Endothelial cell of umbilical vein (primary cell): ENCODE measurements at regions not wholly inside any gene's neighbourhood (a gene's known extent, or its start where the extent isn't known, plus 50 kb on each side); places are given as distances from the start of the nearest gene placed in this dataset.

ENCODE experiments used
- BruUV-seq: library from RNA; stranded (reverse); fragments of 400-500 nt; replicated peaks from 2 replicates; lab custom pipeline; 2021; lab: Mats Ljungman, UMichigan
- CTCF ChIA-PET: fragments of 300-600, 350-600 bp; sonication (Branson Sonifier 250); formaldehyde crosslinking; loops from one replicate; lab custom pipeline; 2021; ENCODE audit warnings: antibody characterized with exemption, inconsistent platforms; lab: Charles Lee
- POLR2A ChIA-PET: fragments of 300-600, 350-600 bp; sonication (Branson Sonifier 250); formaldehyde crosslinking; loops from one replicate; lab custom pipeline; 2021; ENCODE audit warnings: antibody characterized with exemption, inconsistent platforms; lab: Charles Lee
- DNase-seq: peaks from one replicate; pipeline ENCODE4 v3.0.0-alpha.2; 2011; ENCODE audit warnings: low read depth, low spot score
- FAIRE-seq: peaks from 2 replicates; lab custom pipeline; 2011; peaks lifted over from hg19 to GRCh38; lab: Jason Lieb, UNC
- H2AFZ ChIP-seq: 2 replicates; pipeline ENCODE4 v1.6.0; 2012; ENCODE audit warnings: low read depth, low read length, control low read depth, inconsistent platforms
- H3K27ac ChIP-seq: 2 replicates; pipeline ENCODE4 v1.5.1; 2011; ENCODE audit warnings: low read depth, mild to moderate bottlenecking, control low read depth, low read length, moderate library complexity; ENCODE audit not compliant: insufficient read depth
- H3K27me3 ChIP-seq, 2 experiments: 2 replicates each; pipeline versions ENCODE4 v1.6.0 to v1.6.1; 2011; ENCODE audit warnings: low read length in 2 of 2, mixed read lengths in 1 of 2; ENCODE audit not compliant: control insufficient read depth in 2 of 2, insufficient read depth in 2 of 2
- H3K36me3 ChIP-seq, 2 experiments: 2 replicates in 1 of 2; 3 replicates in 1 of 2; pipeline ENCODE4 v1.5.1; 2011; ENCODE audit warnings: low read length in 2 of 2, mild to moderate bottlenecking in 1 of 2, moderate library complexity in 1 of 2; ENCODE audit not compliant: control insufficient read depth in 2 of 2, insufficient read depth in 2 of 2; ENCODE audit errors: extremely low read depth in 1 of 2
- H3K4me1 ChIP-seq: 3 replicates; pipeline ENCODE4 v1.5.1; 2011; ENCODE audit warnings: mild to moderate bottlenecking, low read length; ENCODE audit not compliant: control insufficient read depth, insufficient read depth; ENCODE audit errors: extremely low read depth
- H3K4me2 ChIP-seq: 2 replicates; pipeline ENCODE4 v1.6.1; 2011; ENCODE audit warnings: low read length, control low read depth, mixed read lengths; ENCODE audit not compliant: insufficient read depth
- H3K4me3 ChIP-seq, 3 experiments: fragments of 200-600 bp in 1 of 3; sonication (generic), shearing (Covaris generic) in 1 of 3; replicated peaks in 1 of 3; 2 replicates each; pipeline ENCODE4 v1.5.1; 2011 to 2016; ENCODE audit warnings: control low read depth in 3 of 3, low read length in 3 of 3, mild to moderate bottlenecking in 2 of 3, inconsistent platforms in 1 of 3, low read depth in 1 of 3, moderate library complexity in 1 of 3; ENCODE audit not compliant: insufficient read depth in 1 of 3
- H3K79me2 ChIP-seq: 2 replicates; pipeline ENCODE4 v1.6.0; 2012; ENCODE audit warnings: low read length, inconsistent platforms; ENCODE audit not compliant: control insufficient read depth, insufficient read depth
- H3K9ac ChIP-seq: replicated peaks from 2 replicates; pipeline ENCODE3; 2011; ENCODE audit warnings: low read length, control low read depth; ENCODE audit not compliant: insufficient read depth; ENCODE audit errors: extremely low read depth
- H3K9me1 ChIP-seq: replicated peaks from 3 replicates; pipeline ENCODE4 v1.6.0; 2011; ENCODE audit warnings: mild to moderate bottlenecking, low read length; ENCODE audit not compliant: control insufficient read depth, insufficient read depth; ENCODE audit errors: extremely low read depth
- H3K9me3 ChIP-seq: replicated peaks from 2 replicates; pipeline ENCODE4 v1.5.1; 2012; ENCODE audit warnings: low read length, inconsistent platforms; ENCODE audit not compliant: control insufficient read depth, insufficient read depth
- H4K20me1 ChIP-seq: replicated peaks from 2 replicates; pipeline ENCODE3; 2011; ENCODE audit warnings: mild to moderate bottlenecking, low read length; ENCODE audit not compliant: control insufficient read depth, insufficient read depth; ENCODE audit errors: extremely low read depth
- CTCF ChIP-seq, 2 donors: IDR thresholded peaks; 1 replicate in 1 of 2; 2 replicates in 1 of 2; pipeline ENCODE4 v1.5.1; 2011; ENCODE audit warnings: low read length in 2 of 2, mild to moderate bottlenecking in 2 of 2, moderate library complexity in 2 of 2, control low read depth in 1 of 2, inconsistent platforms in 1 of 2, low read depth in 1 of 2; ENCODE audit not compliant: insufficient read depth in 1 of 2; ENCODE audit errors: extremely low read depth in 1 of 2
- FOS ChIP-seq: IDR thresholded peaks from 2 replicates; pipeline ENCODE4 v1.6.1; 2011; ENCODE audit warnings: mild to moderate bottlenecking, low read length, moderate library complexity, borderline replicate concordance; ENCODE audit not compliant: insufficient read depth
- GATA2 ChIP-seq: IDR thresholded peaks from 2 replicates; pipeline ENCODE4 v1.7.0; 2011; ENCODE audit warnings: low read depth, mild to moderate bottlenecking, moderate library complexity, mixed read lengths, low read length; ENCODE audit not compliant: insufficient read length, insufficient read depth
- JUN ChIP-seq: IDR thresholded peaks from 2 replicates; pipeline ENCODE4 v1.6.1; 2011; ENCODE audit warnings: borderline replicate concordance, low read depth; ENCODE audit not compliant: insufficient read length, insufficient read depth
- MAX ChIP-seq: IDR thresholded peaks from 2 replicates; pipeline ENCODE4 v1.6.1; 2011; ENCODE audit not compliant: insufficient read depth, insufficient read length
- MYC ChIP-seq: IDR thresholded peaks from one replicate; pipeline ENCODE4 v1.6.1; 2011; ENCODE audit warnings: mild to moderate bottlenecking, low read depth, low read length
- POLR2AphosphoS5 ChIP-seq: IDR thresholded peaks from 2 replicates; pipeline ENCODE4 v1.6.1; 2012; ENCODE audit warnings: low read depth, mild to moderate bottlenecking, control low read depth, low read length, moderate library complexity; ENCODE audit not compliant: insufficient read depth
- dilution Hi-C: fragments of 300-500 bp; cut with MboI; formaldehyde crosslinking; loops from one replicate; pipeline ENCODE4 v1.15.0; 2019; ENCODE audit warnings: low sequenced_read_pairs; ENCODE audit not compliant: extremely low pct_ligation_motif_present
- intact Hi-C: fragments of 100-400 bp; cut with micrococcal nuclease; formaldehyde crosslinking; loops from one replicate; pipeline ENCODE4 v1.10.0; 2022

GRCh38 chr4:32551943-32552342 is 1831.8 kb downstream of the PCDH7 start:
- Histone ChIP-seq H3K4me3 (no peak overlapping the region), H3K4me1 (no peaks in the 10 kb centered on the region), H3K27me3 (no peaks in the 10 kb centered on the region), H3K4me2 (no peak overlapping the region), H3K9ac (no peak overlapping the region), H4K20me1 (no peaks in the 10 kb centered on the region), H3K27ac (no peak overlapping the region), H3K36me3 (no peaks in the 10 kb centered on the region), H3K79me2 (no peaks in the 10 kb centered on the region), H3K9me3 (no peaks in the 10 kb centered on the region), H2AFZ (no peak overlapping the region), H3K9me1 (no peaks in the 10 kb centered on the region)
- FAIRE-seq (no peak), DNase-seq (no peak)
- no peak for TF ChIP-seq FOS
- TF ChIP-seq MAX, result no peak
- ChIA-PET CTCF (no interaction called here), POLR2A (no interaction called here)
- intact Hi-C loops, result no loop called here
- dilution Hi-C loops, result no loop called here
- BruUV-seq, result no TSS peak

GRCh38 chr4:32560306-32560705 is 1840.1 kb downstream of the PCDH7 start:
- Histone ChIP-seq H3K27me3 (no peaks in the 10 kb centered on the region), H3K9me3 (no peaks in the 10 kb centered on the region), H3K27ac (no peak overlapping the region), H4K20me1 (no peaks in the 10 kb centered on the region), H3K4me1 (no peaks in the 10 kb centered on the region), H3K9ac (no peak overlapping the region), H3K4me2 (no peak overlapping the region), H3K4me3 (no peak overlapping the region), H3K79me2 (no peaks in the 10 kb centered on the region), H3K36me3 (no peaks in the 10 kb centered on the region), H2AFZ (no peak overlapping the region), H3K9me1 (no peaks in the 10 kb centered on the region)
- dilution Hi-C loops, result no loop called here
- intact Hi-C loops, result no loop called here
- no peak for FAIRE-seq
- DNase-seq, result no peak
- TF ChIP-seq MYC (no peak), CTCF (IDR thresholded peaks at IDR 0.05; ENCODE audit: extremely low read depth in 1 of 2, insufficient read depth in 1 of 2, low read depth in 1 of 2, low read length in 2 of 2) (no peak), POLR2AphosphoS5 (no peak), JUN (no peak), GATA2 (no peak)
- ChIA-PET CTCF (no interaction called here), POLR2A (no interaction called here)
- BruUV-seq, result no TSS peak
